GM23248 (cell line): ENCODE measurements at regions not wholly inside any gene's neighbourhood (a gene's known extent, or its start where the extent isn't known, plus 50 kb on each side); places are given as distances from the start of the nearest gene placed in this dataset.

ENCODE experiments used
- DNase-seq: peaks from one replicate; pipeline ENCODE4 v3.0.0-alpha.2; 2015
- H2AFZ ChIP-seq: fragments of 200-600 bp; sonication (generic); 2 replicates; pipeline ENCODE4 v1.6.1; 2016; ENCODE audit warnings: antibody characterized with exemption
- H3F3A ChIP-seq: fragments of 200-600 bp; sonication (generic); 2 replicates; pipeline ENCODE4 v1.6.1; 2016; ENCODE audit warnings: mild to moderate bottlenecking, antibody characterized with exemption, mixed run types; ENCODE audit not compliant: insufficient read depth
- H3K27ac ChIP-seq: fragments of 200-600 bp; sonication (generic); 2 replicates; pipeline ENCODE4 v1.5.1; 2016; ENCODE audit warnings: mild to moderate bottlenecking
- H3K27me3 ChIP-seq: fragments of 200-600 bp; sonication (generic); replicated peaks from 2 replicates; pipeline ENCODE4 v1.6.1; 2016; ENCODE audit warnings: mild to moderate bottlenecking; ENCODE audit not compliant: insufficient read depth
- H3K36me3 ChIP-seq: fragments of 200-600 bp; sonication (generic); 2 replicates; pipeline ENCODE4 v1.6.1; 2016; ENCODE audit warnings: low read depth, mild to moderate bottlenecking
- H3K4me1 ChIP-seq: fragments of 200-600 bp; sonication (generic); 2 replicates; pipeline ENCODE4 v1.6.1; 2016; ENCODE audit warnings: mild to moderate bottlenecking; ENCODE audit not compliant: insufficient read depth
- H3K4me2 ChIP-seq: fragments of 200-600 bp; sonication (generic); one replicate; pipeline ENCODE4 v1.6.1; 2016; ENCODE audit warnings: mild to moderate bottlenecking; ENCODE audit not compliant: unreplicated experiment
- H3K4me3 ChIP-seq: fragments of 200-600 bp; sonication (generic); 2 replicates; pipeline ENCODE4 v1.5.1; 2016; ENCODE audit warnings: mild to moderate bottlenecking
- H3K79me2 ChIP-seq: fragments of 200-600 bp; sonication (generic); 2 replicates; pipeline ENCODE4 v1.6.1; 2016; ENCODE audit warnings: mild to moderate bottlenecking; ENCODE audit not compliant: insufficient read depth
- H3K9ac ChIP-seq: fragments of 200-600 bp; sonication (generic); 2 replicates; pipeline ENCODE4 v1.6.1; 2016; ENCODE audit warnings: mild to moderate bottlenecking
- H3K9me2 ChIP-seq: fragments of 200-600 bp; sonication (generic); 2 replicates; pipeline ENCODE4 v1.6.1; 2016; ENCODE audit warnings: mixed run types, mild to moderate bottlenecking, moderate library complexity; ENCODE audit not compliant: insufficient read depth
- H3K9me3 ChIP-seq: fragments of 200-600 bp; sonication (generic); one replicate; pipeline ENCODE4 v1.6.1; 2017; ENCODE audit warnings: low read depth
- H4K20me1 ChIP-seq: fragments of 200-600 bp; sonication (generic); 2 replicates; pipeline ENCODE4 v1.6.0; 2016; ENCODE audit not compliant: insufficient read depth
- EZH2 ChIP-seq: fragments of 200-600 bp; sonication (generic); IDR thresholded peaks from 2 replicates; pipeline ENCODE4 v1.6.1; 2018; ENCODE audit warnings: antibody characterized with exemption, mild to moderate bottlenecking; ENCODE audit not compliant: insufficient read depth, poor library complexity, severe bottlenecking
- EZH2phosphoT487 ChIP-seq: fragments of 200-600 bp; sonication (generic); IDR thresholded peaks from 2 replicates; pipeline ENCODE4 v1.6.1; 2018; ENCODE audit warnings: antibody characterized with exemption, moderate library complexity, mild to moderate bottlenecking, low read depth; ENCODE audit not compliant: insufficient read depth
- WGBS, 2 experiments: methylation state at CpG; one replicate each; pipeline ENCODE4 v1.1.6; 2015 to 2017; ENCODE audit warnings: low lambda C conversion rate in 2 of 2, low coverage in 1 of 2; ENCODE audit errors: missing lambda C conversion rate in 2 of 2; 5-methylcytosine and 5-hydroxymethylcytosine counted together
- in situ Hi-C: fragments of 300-500 bp; cut with MboI; formaldehyde crosslinking; loops from 2 replicates; pipeline ENCODE4 v1.15.0; 2020

GRCh38 chr9:109590966-109591365, 92.9 kb upstream of the PTPN3 start:
- Histone ChIP-seq H3K4me2 (no peak overlapping the region), H3F3A (no peaks in the 10 kb centered on the region), H2AFZ (no peak overlapping the region), H3K27ac (no peak overlapping the region), H3K9me3 (no peaks in the 10 kb centered on the region), H3K9me2 (no peaks in the 10 kb centered on the region), H3K4me1 (no peaks in the 10 kb centered on the region), H3K4me3 (no peak overlapping the region), H3K79me2 (no peaks in the 10 kb centered on the region), H4K20me1 (no peaks in the 10 kb centered on the region), H3K36me3 (no peaks in the 10 kb centered on the region), H3K9ac (no peak overlapping the region), H3K27me3 (peaks cover 32% of the 10 kb centered on the region)
- no peak for DNase-seq
- in situ Hi-C loops, result loop anchor here (25.0 kb wide), 1 partner anchor 621 kb away; the partner anchor contains the start of gene C9orf152
- TF ChIP-seq EZH2 (no peak), EZH2phosphoT487 (no peak)
- WGBS, 2 experiments, result 73 to 77% methylated on average over 5 of the region's 5 CpGs

- Histone ChIP-seq H3F3A (no peaks in the 10 kb centered on the region), H3K9me2 (no peaks in the 10 kb centered on the region), H3K79me2 (no peaks in the 10 kb centered on the region), H3K4me3 (no peak overlapping the region), H3K9ac (no peak overlapping the region), H3K9me3 (no peaks in the 10 kb centered on the region), H4K20me1 (no peaks in the 10 kb centered on the region), H2AFZ (no peak overlapping the region), H3K27ac (no peak overlapping the region), H3K4me2 (no peak overlapping the region), H3K27me3 (peaks cover 27% of the 10 kb centered on the region), H3K4me1 (no peaks in the 10 kb centered on the region), H3K36me3 (no peaks in the 10 kb centered on the region)
- no peak for DNase-seq
- in situ Hi-C loops, result loop anchor here (25.0 kb wide), 1 partner anchor 621 kb away; the partner anchor contains the start of gene C9orf152
- TF ChIP-seq EZH2phosphoT487, result no peak
- TF ChIP-seq EZH2, result no peak
- WGBS, 2 experiments, result 76 to 82% methylated on average over 2 of the region's 2 CpGs
Measured at GRCh38 chr9:109591691-109592090, 93.6 kb upstream of the PTPN3 start.

GRCh38 chr9:109593612-109594011, 95.5 kb upstream of the PTPN3 start:
- H3K4me3 ChIP-seq, result no peak overlapping the region
- TF ChIP-seq EZH2phosphoT487 (no peak), EZH2 (no peak)
- no peak overlapping the region for H2AFZ ChIP-seq
- H3K4me2 ChIP-seq, result no peak overlapping the region
- no peaks in the 10 kb centered on the region for H3K9me3 ChIP-seq
- no peaks in the 10 kb centered on the region for H3K4me1 ChIP-seq
- no peaks in the 10 kb centered on the region for H3K36me3 ChIP-seq
- no peaks in the 10 kb centered on the region for H3K79me2 ChIP-seq
- in situ Hi-C loops, result loop anchor here (25.0 kb wide), 1 partner anchor 619 kb away; the partner anchor contains the start of gene C9orf152
- peaks cover 27% of the 10 kb centered on the region for H3K27me3 ChIP-seq
- H4K20me1 ChIP-seq, result no peaks in the 10 kb centered on the region
- H3K27ac ChIP-seq, result no peak overlapping the region
- no peaks in the 10 kb centered on the region for H3K9me2 ChIP-seq
- H3F3A ChIP-seq, result no peaks in the 10 kb centered on the region
- 73 to 76% methylated on average over 5 of the region's 5 CpGs for WGBS, 2 experiments
- no peak overlapping the region for H3K9ac ChIP-seq
- DNase-seq, result no peak

- DNase-seq, result no peak
- no peaks in the 10 kb centered on the region; the same call in 1 of the 2 replicates for H3K4me1 ChIP-seq
- H3K4me3 ChIP-seq, result no peak overlapping the region
- 80 to 82% methylated on average over 3 of the region's 3 CpGs for WGBS, 2 experiments
- peaks cover 20% of the 10 kb centered on the region for H3K27me3 ChIP-seq
- H3K4me2 ChIP-seq, result no peak overlapping the region
- H3K9ac ChIP-seq, result no peak overlapping the region
- H3K9me3 ChIP-seq, result no peaks in the 10 kb centered on the region
- TF ChIP-seq EZH2phosphoT487, result no peak
- TF ChIP-seq EZH2, result no peak
- H3F3A ChIP-seq, result peaks cover 8% of the 10 kb centered on the region; the same call in 1 of the 2 replicates
- no peaks in the 10 kb centered on the region for H3K36me3 ChIP-seq
- H4K20me1 ChIP-seq, result no peaks in the 10 kb centered on the region
- no peaks in the 10 kb centered on the region for H3K79me2 ChIP-seq
- no peaks in the 10 kb centered on the region for H3K9me2 ChIP-seq
- in situ Hi-C loops, result loop anchor here (25.0 kb wide), 1 partner anchor 615 kb away; the partner anchor contains the start of gene C9orf152
- H3K27ac ChIP-seq, result no peak overlapping the region
- H2AFZ ChIP-seq, result no peak overlapping the region
Measured at GRCh38 chr9:109597496-109597895, 99.4 kb upstream of the PTPN3 start.

GRCh38 chr9:109599131-109599530, 101.0 kb upstream of the PTPN3 start:
- WGBS, 2 experiments, result 89 to 93% methylated on average over 2 of the region's 2 CpGs
- in situ Hi-C loops, result loop anchor here (25.0 kb wide), 1 partner anchor 613 kb away; the partner anchor contains the start of gene C9orf152
- peaks cover 8% of the 10 kb centered on the region; the same call in 1 of the 2 replicates for H3F3A ChIP-seq

More at GRCh38 chr9:109599131-109599530, 101.0 kb upstream of the PTPN3 start:
- H3K27ac ChIP-seq, result no peak overlapping the region
- H3K4me1 ChIP-seq, result no peaks in the 10 kb centered on the region; the same call in 1 of the 2 replicates
- H3K79me2 ChIP-seq, result no peaks in the 10 kb centered on the region
- no peaks in the 10 kb centered on the region for H3K36me3 ChIP-seq
- no peaks in the 10 kb centered on the region for H4K20me1 ChIP-seq
- TF ChIP-seq EZH2 (no peak), EZH2phosphoT487 (no peak)
- no peak overlapping the region for H3K9ac ChIP-seq
- H3K9me2 ChIP-seq, result no peaks in the 10 kb centered on the region
- H3K9me3 ChIP-seq, result no peaks in the 10 kb centered on the region
- no peak overlapping the region for H2AFZ ChIP-seq
- no peak overlapping the region for H3K4me2 ChIP-seq
- no peak overlapping the region for H3K4me3 ChIP-seq
- peak; percentile 52 for DNase-seq
- peaks cover 14% of the 10 kb centered on the region for H3K27me3 ChIP-seq
